ENCODE measurements at regions not wholly inside any gene's neighbourhood (a gene's known extent, or its start where the extent isn't known, plus 50 kb on each side); places are given as distances from the start of the nearest gene placed in this dataset.

GRCh38 chr2:234673961-234674759 is 177.3 kb upstream of the ARL4C start:
- no peak for DNase-seq

- DNase-seq = no peak
Measured at GRCh38 chr2:234673501-234673900, 176.6 kb upstream of the ARL4C start.

GRCh38 chr2:234672498-234673150 is 175.7 kb upstream of the ARL4C start:
- DNase-seq = no peak

DNA sequence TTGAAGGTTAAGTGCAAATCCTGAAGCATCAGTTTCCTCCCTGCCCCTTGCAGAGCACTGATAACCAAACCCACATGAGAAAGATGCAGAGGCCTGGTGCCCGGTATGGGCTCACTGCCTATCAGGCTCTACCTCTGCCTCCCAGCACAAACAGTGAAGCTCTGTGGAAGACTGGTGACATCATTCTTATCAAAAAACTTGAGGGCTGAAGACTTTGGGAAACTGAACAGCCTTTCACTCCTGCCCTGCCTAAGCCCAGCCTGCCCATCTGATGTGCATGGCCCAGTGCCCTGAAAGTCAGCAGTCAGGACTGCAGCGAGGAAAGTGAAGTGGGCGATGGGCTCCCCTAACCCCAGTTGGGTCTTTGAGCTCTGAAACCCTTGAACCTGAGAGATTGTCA is 174.8 kb upstream of the ARL4C start:
- DNase-seq = no peak

DNA sequence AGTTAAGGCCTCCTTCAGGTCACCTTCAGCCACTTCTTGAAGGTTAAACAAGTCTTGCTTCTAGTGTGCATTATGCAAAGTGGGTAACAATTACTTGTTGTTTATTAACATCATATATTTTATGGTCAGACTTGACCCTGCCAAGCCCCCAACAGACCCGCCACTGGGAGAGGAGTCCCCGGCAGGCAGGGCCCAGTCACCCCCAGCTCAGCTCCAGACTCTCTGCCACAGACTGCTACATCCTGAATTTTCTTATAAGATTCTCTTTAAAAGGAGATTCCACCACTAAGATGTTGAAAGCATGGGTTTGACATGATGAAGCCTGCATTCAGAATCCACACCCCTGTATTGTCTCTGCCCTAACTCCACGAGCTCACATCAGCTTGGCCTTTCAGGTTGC is 174.3 kb upstream of the ARL4C start:
- DNase-seq = no peak

GRCh38 chr2:234670806-234671205 is 173.9 kb upstream of the ARL4C start:
- no peak for DNase-seq

GRCh38 chr2:234670052-234670451 is 173.2 kb upstream of the ARL4C start:
- DNase-seq = no peak

DNA sequence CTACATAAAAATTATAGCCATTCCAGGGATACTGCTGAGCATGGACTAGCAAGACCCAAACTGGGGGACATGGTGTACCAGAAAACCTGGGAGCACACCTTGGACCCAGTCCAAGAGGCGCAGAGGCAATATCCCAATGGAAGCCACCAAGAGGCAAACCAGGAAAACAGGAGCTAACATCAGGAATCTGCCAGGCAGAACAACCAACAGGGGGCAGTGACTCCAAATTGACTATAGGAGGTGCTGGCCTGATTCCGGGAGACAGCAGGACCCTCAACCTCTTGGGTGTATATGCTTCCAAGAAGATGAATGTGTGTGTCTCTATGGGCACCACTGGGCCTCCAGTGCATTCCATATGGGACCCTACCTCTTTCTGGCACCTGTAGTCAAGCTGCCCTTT is 172.7 kb upstream of the ARL4C start:
- DNase-seq = no peak

DNA sequence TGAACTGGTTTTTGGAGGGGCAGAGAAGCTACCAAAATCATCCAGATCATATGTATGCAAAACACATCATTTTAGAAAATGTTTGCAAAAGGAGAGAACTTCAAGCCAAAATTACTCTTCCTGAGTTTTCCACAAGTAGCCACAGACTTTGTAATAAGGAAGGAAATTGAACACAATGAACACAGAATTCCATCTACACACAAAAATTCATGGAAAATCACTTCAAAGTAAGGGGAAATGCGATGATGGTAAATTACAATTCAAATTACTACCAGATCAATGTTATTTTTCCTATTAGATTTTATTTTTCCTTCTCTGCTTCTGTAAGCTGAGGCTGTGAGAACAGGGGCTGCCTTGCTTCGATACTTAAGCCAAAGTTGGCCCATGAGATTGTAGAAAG is 172.1 kb upstream of the ARL4C start:
- no peak for DNase-seq

- DNase-seq = no peak
Measured at GRCh38 chr2:234666911-234667310, 170.0 kb upstream of the ARL4C start.

GRCh38 chr2:234665304-234665703 is 168.4 kb upstream of the ARL4C start:
- no peak for DNase-seq

- DNase-seq = no peak
Measured at GRCh38 chr2:234661849-234662248, 165.0 kb upstream of the ARL4C start.

- DNase-seq = peak; percentile 40
Measured at GRCh38 chr2:234661175-234661574, 164.3 kb upstream of the ARL4C start.

- DNase-seq = no peak
Measured at GRCh38 chr2:234655706-234656105, 158.8 kb upstream of the ARL4C start.

- DNase-seq = no peak
Measured at GRCh38 chr2:234650911-234651310, 154.0 kb upstream of the ARL4C start.

GRCh38 chr2:234649951-234650350 is 153.1 kb upstream of the ARL4C start:
- DNase-seq = no peak

DNA sequence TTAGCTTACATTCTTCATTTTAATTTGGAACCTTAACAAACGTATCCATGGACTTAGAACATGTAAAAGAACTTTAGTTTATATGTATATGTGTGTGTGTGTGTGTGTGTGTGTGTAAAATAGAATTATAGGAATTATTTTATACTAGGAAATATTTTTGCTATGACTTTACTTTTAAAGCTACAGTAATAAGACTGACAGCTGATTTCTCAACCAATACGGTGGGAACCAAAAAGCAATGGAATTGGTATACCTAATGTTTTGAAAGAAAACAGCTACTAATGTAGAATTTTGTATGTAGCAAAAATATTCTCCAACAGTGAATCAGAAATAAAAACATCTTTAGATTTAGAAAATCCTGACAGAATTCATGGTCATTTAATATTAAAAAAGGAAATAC is 146.5 kb upstream of the ARL4C start:
- DNase-seq = no peak

GRCh38 chr2:234641086-234641485 is 144.2 kb upstream of the ARL4C start:
- DNase-seq = no peak

GRCh38 chr2:234640657-234641056 is 143.8 kb upstream of the ARL4C start:
- DNase-seq = no peak

DNA sequence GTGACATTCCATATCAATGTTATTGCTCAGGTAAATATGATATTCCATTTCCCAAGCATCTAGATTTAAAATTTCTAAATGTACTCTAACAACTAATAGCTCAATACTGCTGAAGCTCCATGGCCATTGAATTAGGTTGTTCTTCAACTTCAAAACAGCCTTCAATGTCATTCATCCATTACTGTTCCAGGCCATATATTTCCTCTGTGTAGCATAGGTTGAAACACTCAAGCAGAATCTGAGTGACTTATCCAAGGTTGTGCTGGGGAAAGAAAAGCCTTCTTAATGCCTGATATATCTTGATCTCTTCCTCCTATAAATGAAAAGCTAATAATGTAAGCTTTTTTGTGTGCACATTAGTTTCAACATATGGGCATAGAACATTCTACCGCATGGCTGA is 142.1 kb upstream of the ARL4C start:
- no peak for DNase-seq

GRCh38 chr2:234635284-234635683 is 138.4 kb upstream of the ARL4C start:
- DNase-seq = no peak

DNA sequence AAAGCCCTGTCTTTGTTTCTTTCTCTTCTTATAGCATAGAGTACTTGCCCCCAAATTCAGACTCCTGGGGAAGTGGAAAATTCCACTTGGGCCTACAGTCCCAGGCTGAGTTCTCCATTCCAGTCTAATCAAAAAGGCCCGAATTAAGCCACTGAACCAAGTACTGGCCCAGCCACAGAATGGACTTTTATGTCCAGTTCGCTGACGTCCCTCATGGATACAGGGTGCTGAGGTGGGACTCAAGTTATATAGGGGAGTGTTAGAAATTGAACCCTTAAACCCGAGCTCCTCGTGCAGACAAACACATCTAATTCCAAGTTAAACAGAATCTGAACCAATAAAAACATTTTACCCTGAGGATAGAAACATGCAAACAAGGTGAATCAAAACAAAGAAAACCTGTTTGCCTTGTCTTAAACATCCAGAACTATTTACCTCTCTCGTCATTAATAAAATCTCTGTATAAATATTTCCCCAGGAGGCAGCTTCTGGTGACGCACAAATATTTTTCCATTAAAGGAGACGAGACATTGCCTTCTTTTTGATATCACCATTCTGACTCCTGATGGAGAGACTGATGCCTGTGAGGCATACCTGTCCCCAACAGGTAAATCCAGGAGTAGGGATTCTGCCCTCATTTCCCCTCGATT is 136.8 kb upstream of the ARL4C start:
- DNase-seq = no peak

- no peak for DNase-seq
Measured at GRCh38 chr2:234632527-234633391, 135.9 kb upstream of the ARL4C start.
